ENCODE measurements at regions not wholly inside any gene's neighbourhood (a gene's known extent, or its start where the extent isn't known, plus 50 kb on each side); places are given as distances from the start of the nearest gene placed in this dataset.

DNA sequence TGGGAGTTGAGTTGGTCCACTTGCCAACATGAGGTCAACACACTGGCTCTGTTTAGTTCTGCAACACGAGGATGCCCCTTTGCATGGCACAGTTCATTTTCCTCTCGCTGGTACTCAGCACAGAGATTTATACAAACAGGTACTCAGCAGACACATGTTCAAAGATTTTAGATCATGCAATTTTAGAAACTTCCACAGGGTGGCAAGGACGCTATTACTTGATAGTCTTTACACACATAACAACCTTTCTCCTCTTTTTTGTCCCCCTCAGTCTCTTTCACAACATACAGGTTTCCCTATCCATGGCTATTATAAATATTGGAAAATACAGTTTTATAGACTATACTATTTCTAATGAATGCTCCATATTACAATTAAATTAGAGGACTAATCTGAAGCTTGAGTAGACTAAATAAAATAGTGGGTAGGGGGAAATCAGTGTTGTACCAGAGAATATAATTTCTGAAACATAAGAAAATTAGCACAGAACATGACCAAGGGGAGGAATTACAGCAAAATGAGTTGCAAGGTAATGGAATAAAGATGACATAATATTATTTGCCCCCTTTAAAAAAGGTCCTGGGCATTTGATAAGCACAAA lies 331.8 kb upstream of the BTBD3 start:
- H3K4me1 ChIP-seq (ENCODE audit: insufficient read depth, poor library complexity, severe bottlenecking), result no peaks in the 10 kb centered on the region
- no peak overlapping the region for H3K27ac ChIP-seq (ENCODE audit: poor library complexity, severe bottlenecking)
- DNase-seq (ENCODE audit: low spot score) (no peak), ATAC-seq (ENCODE audit: low read depth) (peak; percentile 73)
- peaks cover 5% of the 10 kb centered on the region for H3K27me3 ChIP-seq (ENCODE audit: insufficient read depth, poor library complexity, severe bottlenecking)
- no peaks in the 10 kb centered on the region for H3K9me3 ChIP-seq (ENCODE audit: severe bottlenecking)
- TF ChIP-seq, protein P1, sequence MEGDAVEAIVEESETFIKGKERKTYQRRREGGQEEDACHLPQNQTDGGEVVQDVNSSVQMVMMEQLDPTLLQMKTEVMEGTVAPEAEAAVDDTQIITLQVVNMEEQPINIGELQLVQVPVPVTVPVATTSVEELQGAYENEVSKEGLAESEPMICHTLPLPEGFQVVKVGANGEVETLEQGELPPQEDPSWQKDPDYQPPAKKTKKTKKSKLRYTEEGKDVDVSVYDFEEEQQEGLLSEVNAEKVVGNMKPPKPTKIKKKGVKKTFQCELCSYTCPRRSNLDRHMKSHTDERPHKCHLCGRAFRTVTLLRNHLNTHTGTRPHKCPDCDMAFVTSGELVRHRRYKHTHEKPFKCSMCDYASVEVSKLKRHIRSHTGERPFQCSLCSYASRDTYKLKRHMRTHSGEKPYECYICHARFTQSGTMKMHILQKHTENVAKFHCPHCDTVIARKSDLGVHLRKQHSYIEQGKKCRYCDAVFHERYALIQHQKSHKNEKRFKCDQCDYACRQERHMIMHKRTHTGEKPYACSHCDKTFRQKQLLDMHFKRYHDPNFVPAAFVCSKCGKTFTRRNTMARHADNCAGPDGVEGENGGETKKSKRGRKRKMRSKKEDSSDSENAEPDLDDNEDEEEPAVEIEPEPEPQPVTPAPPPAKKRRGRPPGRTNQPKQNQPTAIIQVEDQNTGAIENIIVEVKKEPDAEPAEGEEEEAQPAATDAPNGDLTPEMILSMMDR (IDR thresholded peaks at IDR 0.05; ENCODE audit: poor library complexity, severe bottlenecking), result peak; percentile 69
- H3K36me3 ChIP-seq (ENCODE audit: low read depth), result no peaks in the 10 kb centered on the region
- H3K4me3 ChIP-seq (ENCODE audit: severe bottlenecking), result no peak overlapping the region

DNA sequence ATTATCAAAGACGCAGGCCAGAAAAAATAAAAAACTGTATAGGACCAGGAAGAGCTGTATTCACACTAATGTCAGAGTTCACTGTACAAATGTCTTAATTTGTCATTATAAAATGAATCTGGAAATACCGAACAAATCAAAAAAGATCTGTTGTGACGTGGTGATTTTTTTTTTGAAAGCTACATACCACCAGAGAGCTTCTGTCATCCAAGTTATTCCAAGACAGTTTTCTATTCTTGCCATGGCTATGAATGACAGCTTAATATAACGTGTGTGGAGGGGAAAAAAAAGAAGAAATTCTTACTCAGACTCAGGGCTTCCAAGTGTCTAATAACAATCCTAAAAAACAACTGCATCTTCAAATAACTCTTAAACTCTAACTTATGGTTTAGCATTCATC lies 328.8 kb upstream of the BTBD3 start:
- ATAC-seq (ENCODE audit: low read depth) (no peak), DNase-seq (ENCODE audit: low spot score) (no peak)
- Histone ChIP-seq H3K36me3 (ENCODE audit: low read depth) (no peaks in the 10 kb centered on the region), H3K27ac (ENCODE audit: poor library complexity, severe bottlenecking) (no peak overlapping the region), H3K4me1 (ENCODE audit: insufficient read depth, poor library complexity, severe bottlenecking) (no peaks in the 10 kb centered on the region), H3K9me3 (ENCODE audit: severe bottlenecking) (no peaks in the 10 kb centered on the region), H3K27me3 (ENCODE audit: insufficient read depth, poor library complexity, severe bottlenecking) (peaks cover 2% of the 10 kb centered on the region), H3K4me3 (ENCODE audit: severe bottlenecking) (no peak overlapping the region)
- TF ChIP-seq, protein P1 (IDR thresholded peaks at IDR 0.05; ENCODE audit: poor library complexity, severe bottlenecking), result no peak

DNA sequence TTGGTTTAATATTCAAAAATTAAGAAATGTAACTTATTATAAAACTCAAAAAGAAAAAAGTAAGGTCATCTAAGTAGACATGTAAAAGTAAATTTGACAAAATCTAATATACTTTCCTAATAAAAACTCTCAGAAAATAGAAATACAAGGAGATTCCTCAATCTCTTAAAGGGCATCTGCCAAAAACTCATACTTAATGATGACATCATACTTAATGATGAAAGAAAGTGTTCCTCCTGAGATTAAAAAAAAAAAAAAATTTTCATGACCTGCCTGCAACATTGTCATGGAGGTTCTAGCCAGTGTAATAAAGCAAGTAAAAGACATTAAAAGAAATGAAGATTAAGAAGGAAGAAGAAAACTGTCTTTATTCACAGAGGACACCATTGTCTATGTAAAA lies 325.7 kb upstream of the BTBD3 start:
- H3K27ac ChIP-seq (ENCODE audit: poor library complexity, severe bottlenecking), result no peak overlapping the region
- H3K9me3 ChIP-seq (ENCODE audit: severe bottlenecking), result no peaks in the 10 kb centered on the region
- no peak overlapping the region for H3K4me3 ChIP-seq (ENCODE audit: severe bottlenecking)
- no peaks in the 10 kb centered on the region for H3K27me3 ChIP-seq (ENCODE audit: insufficient read depth, poor library complexity, severe bottlenecking)
- DNase-seq (ENCODE audit: low spot score), result no peak
- no peaks in the 10 kb centered on the region for H3K36me3 ChIP-seq (ENCODE audit: low read depth)
- H3K4me1 ChIP-seq (ENCODE audit: insufficient read depth, poor library complexity, severe bottlenecking), result no peaks in the 10 kb centered on the region
- TF ChIP-seq, protein P1 (IDR thresholded peaks at IDR 0.05; ENCODE audit: poor library complexity, severe bottlenecking), result no peak
- no peak for ATAC-seq (ENCODE audit: low read depth)

DNA sequence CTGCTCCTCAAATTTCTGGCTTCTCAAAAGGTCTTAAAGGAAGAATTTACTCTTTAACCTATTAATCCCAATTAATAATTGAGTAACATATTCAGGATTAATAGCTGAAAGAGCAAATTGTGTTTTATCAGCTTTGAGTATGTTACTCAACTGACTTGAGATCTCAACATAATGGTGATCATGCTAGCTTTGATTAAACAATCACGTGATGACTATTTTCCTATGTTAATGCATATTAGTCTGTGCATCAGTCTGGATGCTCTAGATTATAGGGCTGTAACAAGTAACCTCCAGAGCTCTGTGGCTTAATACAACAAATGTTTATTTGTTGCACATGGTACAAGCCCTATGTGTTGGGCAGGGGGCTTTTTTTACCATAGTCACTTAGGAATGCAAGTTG lies 313.4 kb upstream of the BTBD3 start:
- DNase-seq (ENCODE audit: low spot score) (no peak), ATAC-seq (ENCODE audit: low read depth) (no peak)
- Histone ChIP-seq H3K4me3 (ENCODE audit: severe bottlenecking) (no peak overlapping the region), H3K4me1 (ENCODE audit: insufficient read depth, poor library complexity, severe bottlenecking) (no peaks in the 10 kb centered on the region), H3K27ac (ENCODE audit: poor library complexity, severe bottlenecking) (no peak overlapping the region), H3K36me3 (ENCODE audit: low read depth) (no peaks in the 10 kb centered on the region), H3K27me3 (ENCODE audit: insufficient read depth, poor library complexity, severe bottlenecking) (no peaks in the 10 kb centered on the region), H3K9me3 (ENCODE audit: severe bottlenecking) (peaks cover 4% of the 10 kb centered on the region)
- TF ChIP-seq, protein P1 (IDR thresholded peaks at IDR 0.05; ENCODE audit: poor library complexity, severe bottlenecking), result no peak

DNA sequence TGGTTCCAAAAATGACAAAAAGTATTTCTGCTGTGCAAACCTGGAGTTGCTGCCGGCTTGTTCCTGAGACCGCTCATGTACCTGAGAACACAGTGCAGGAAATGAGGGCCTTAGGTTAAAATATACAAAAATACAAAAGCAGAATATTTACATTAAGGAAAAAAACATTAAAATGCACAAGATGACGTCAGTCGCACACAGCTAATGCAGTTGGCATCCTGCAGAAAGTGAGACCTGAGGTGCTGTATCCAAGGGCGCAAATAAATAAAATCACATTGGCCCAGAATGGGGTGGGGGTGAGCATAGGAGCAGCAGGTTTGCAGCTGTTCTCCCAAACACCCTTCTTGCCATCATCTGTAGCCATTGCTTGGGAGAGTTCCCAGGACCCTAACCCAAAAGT lies 310.6 kb upstream of the BTBD3 start:
- DNase-seq (ENCODE audit: low spot score), result no peak
- Histone ChIP-seq H3K36me3 (ENCODE audit: low read depth) (no peaks in the 10 kb centered on the region), H3K4me1 (ENCODE audit: insufficient read depth, poor library complexity, severe bottlenecking) (no peaks in the 10 kb centered on the region), H3K9me3 (ENCODE audit: severe bottlenecking) (no peaks in the 10 kb centered on the region), H3K4me3 (ENCODE audit: severe bottlenecking) (no peak overlapping the region), H3K27ac (ENCODE audit: poor library complexity, severe bottlenecking) (no peak overlapping the region), H3K27me3 (ENCODE audit: insufficient read depth, poor library complexity, severe bottlenecking) (no peaks in the 10 kb centered on the region)
- ATAC-seq (ENCODE audit: low read depth), result no peak
- TF ChIP-seq, protein P1 (IDR thresholded peaks at IDR 0.05; ENCODE audit: poor library complexity, severe bottlenecking), result no peak

Measured in RWPE2 (cell line).